ENCODE measurements at regions not wholly inside any gene's neighbourhood (a gene's known extent, or its start where the extent isn't known, plus 50 kb on each side); places are given as distances from the start of the nearest gene placed in this dataset.

- ChIA-PET CTCF (ENCODE audit: low intra/inter-chr PET ratio) (no interaction called here), POLR2A (no interaction called here)
- in situ Hi-C loops (cut with MboI), result no loop called here
- H3K79me2 ChIP-seq (ENCODE audit: control insufficient read depth, insufficient read depth, low read length), result no peaks in the 10 kb centered on the region
- TF ChIP-seq SNRNP70 (optimal IDR thresholded peaks at IDR 0.05; ENCODE audit: low read depth, low read length) (no peak), CC2D1A (IDR thresholded peaks at IDR 0.05) (no peak), ZNF551 (CRISPR knock-in tag; IDR thresholded peaks at IDR 0.05) (no peak), ETV1 (tag; conservative IDR thresholded peaks at IDR 0.05; ENCODE audit: low read depth) (no peak), ZNF239 (CRISPR knock-in tag; IDR thresholded peaks at IDR 0.05) (no peak), PCBP1 (IDR thresholded peaks at IDR 0.05; ENCODE audit: low read depth, low read length, poor library complexity, severe bottlenecking) (no peak), NELFE (IDR thresholded peaks at IDR 0.05; ENCODE audit: insufficient read depth, insufficient read length) (no peak)
- TF ChIP-seq, protein P1, sequence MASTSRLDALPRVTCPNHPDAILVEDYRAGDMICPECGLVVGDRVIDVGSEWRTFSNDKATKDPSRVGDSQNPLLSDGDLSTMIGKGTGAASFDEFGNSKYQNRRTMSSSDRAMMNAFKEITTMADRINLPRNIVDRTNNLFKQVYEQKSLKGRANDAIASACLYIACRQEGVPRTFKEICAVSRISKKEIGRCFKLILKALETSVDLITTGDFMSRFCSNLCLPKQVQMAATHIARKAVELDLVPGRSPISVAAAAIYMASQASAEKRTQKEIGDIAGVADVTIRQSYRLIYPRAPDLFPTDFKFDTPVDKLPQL (IDR thresholded peaks at IDR 0.05; ENCODE audit: extremely low read depth, insufficient read length), result no peak
- H4K20me1 ChIP-seq (replicated peaks; ENCODE audit: control insufficient read depth, insufficient read depth, low read length), result no peaks in the 10 kb centered on the region
- H3K9ac ChIP-seq (ENCODE audit: insufficient read depth in 1 of 2, low read depth in 2 of 2, low read length in 2 of 2), result no peak overlapping the region
- H3K4me1 ChIP-seq (replicated peaks in 1 of 2; ENCODE audit: control insufficient read depth in 2 of 2, insufficient read depth in 2 of 2, low read length in 2 of 2), result no peaks in the 10 kb centered on the region
- no peak for ATAC-seq
- FAIRE-seq, result no peak
- no peak overlapping the region for H3K4me3 ChIP-seq
- intact Hi-C loops (cut with micrococcal nuclease), result no loop called here
- H3K27me3 ChIP-seq (ENCODE audit: control insufficient read depth in 2 of 2, insufficient read depth in 2 of 2, low read length in 2 of 2), result no peaks in the 10 kb centered on the region
- H3K9me3 ChIP-seq (replicated peaks; ENCODE audit: control insufficient read depth, insufficient read depth, low read depth, low read length), result no peaks in the 10 kb centered on the region
- no TSS peak for BruUV-seq (replicated peaks)
- H2AFZ ChIP-seq (ENCODE audit: low read depth, low read length), result no peak overlapping the region
- no peak overlapping the region for H3K4me2 ChIP-seq (ENCODE audit: insufficient read depth, low read length)
- H3K9me1 ChIP-seq (ENCODE audit: control insufficient read depth, insufficient read depth, low read length), result no peaks in the 10 kb centered on the region
- H3K36me3 ChIP-seq (ENCODE audit: control insufficient read depth, insufficient read depth, low read length), result no peaks in the 10 kb centered on the region
- no peak overlapping the region for H3K27ac ChIP-seq (ENCODE audit: extremely low read depth, low read depth, low read length)
- DNase-seq (ENCODE audit: extremely low read depth in 1 of 4, low spot score in 3 of 4), result no peak
Measured at GRCh38 chr11:104443387-104443786, 279.4 kb upstream of the PDGFD start.

Measured in K562 (cell line).